Sigmoid colon (tissue), 6 donors: ENCODE measurements at regions not wholly inside any gene's neighbourhood (a gene's known extent, or its start where the extent isn't known, plus 50 kb on each side); places are given as distances from the start of the nearest gene placed in this dataset.
"Not testable (repeated sequence)": the region's sequence is repeated elsewhere in the genome, so short reads cannot be mapped to it uniquely, and the experiment has no call there.

ENCODE experiments used
- DNase-seq: peaks from one replicate; pipeline ENCODE4 v3.0.0-alpha.2; 2019
- H3K27ac ChIP-seq, 4 donors: fragments of 200-600 bp; sonication (generic); one replicate each; pipeline ENCODE4 v1.5.1; 2016 to 2019; ENCODE audit warnings: mild to moderate bottlenecking in 1 of 4
- H3K27me3 ChIP-seq, 3 donors: fragments of 200-600 bp; sonication (generic); one replicate each; pipeline ENCODE4 v1.5.1; 2019; ENCODE audit warnings: mild to moderate bottlenecking in 1 of 3
- H3K36me3 ChIP-seq, 4 donors: fragments of 200-600 bp; sonication (generic); one replicate each; pipeline ENCODE4 v1.5.1; 2016 to 2019
- H3K4me1 ChIP-seq, 4 donors: fragments of 200-600 bp; sonication (generic); one replicate each; pipeline ENCODE4 v1.5.1; 2017 to 2019
- H3K4me3 ChIP-seq, 4 donors: fragments of 200-600 bp; sonication (generic); one replicate each; pipeline ENCODE4 v1.5.1; 2017 to 2019; ENCODE audit warnings: mild to moderate bottlenecking in 2 of 4, moderate library complexity in 1 of 4
- H3K9me3 ChIP-seq, 4 donors: fragments of 200-600 bp in 3 of 4; sonication (generic) in 3 of 4; one replicate each; pipeline versions ENCODE4 v1.5.1 to v1.6.1; 2013 to 2019
- EP300 ChIP-seq, 4 donors: sonication (generic); formaldehyde crosslinking; IDR thresholded peaks; one replicate each; pipeline ENCODE4 v1.6.1; 2017; ENCODE audit warnings: antibody characterized with exemption in 4 of 4
- POLR2A ChIP-seq, 2 donors: fragments of 450-650 bp; IDR thresholded peaks; one replicate each; pipeline ENCODE4 v1.6.1; 2016; ENCODE audit warnings: antibody characterized with exemption in 2 of 2, mild to moderate bottlenecking in 2 of 2, moderate library complexity in 2 of 2
- POLR2AphosphoS5 ChIP-seq, 4 donors: sonication (generic); formaldehyde crosslinking; IDR thresholded peaks; one replicate each; pipeline ENCODE4 v1.6.1; 2017; ENCODE audit warnings: antibody characterized with exemption in 4 of 4
- WGBS, 2 donors: extraction: QIAGEN DNeasy Blood & Tissue Kit; methylation state at CpG; one replicate each; pipeline ENCODE4 v1.1.7; 2013; 5-methylcytosine and 5-hydroxymethylcytosine counted together
- intact Hi-C: fragments of 100-400 bp; cut with DNase I; formaldehyde crosslinking; loops from one replicate; pipeline ENCODE4 v1.15.1; 2023
- TF ChIP-seq, protein P1 (sequence below), 4 experiments: fragments of 450-650 bp in 3 of 4; fragments of 200-600 bp in 1 of 4; IDR thresholded peaks; one replicate each; pipeline ENCODE4 v1.5.1; 2016 to 2019; ENCODE audit warnings: antibody characterized with exemption in 4 of 4, mild to moderate bottlenecking in 3 of 4, moderate library complexity in 2 of 4
- donor health status: healthy with polysubstance abuse.
- donor health status: healthy.

DNA sequence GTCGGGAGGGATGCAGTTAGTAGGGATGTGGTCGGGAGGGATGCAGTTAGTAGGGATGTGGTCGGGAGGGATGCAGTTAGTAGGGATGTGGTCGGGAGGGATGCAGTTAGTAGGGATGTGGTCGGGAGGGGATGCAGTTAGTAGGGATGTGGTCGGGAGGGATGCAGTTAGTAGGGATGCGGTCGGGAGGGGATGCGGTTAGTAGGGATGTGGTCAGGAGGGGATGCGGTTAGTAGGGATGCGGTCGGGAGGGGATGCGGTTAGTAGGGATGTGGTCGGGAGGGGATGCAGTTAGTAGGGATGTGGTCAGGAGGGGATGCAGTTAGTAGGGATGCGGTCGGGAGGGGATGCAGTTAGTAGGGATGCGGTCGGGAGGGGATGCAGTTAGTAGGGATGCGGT is 96.2 kb downstream of the BDH1 start:
- DNase-seq, H3K9me3 ChIP-seq, H3K27me3 ChIP-seq, H3K36me3 ChIP-seq, H3K27ac ChIP-seq, H3K4me3 ChIP-seq: not testable (repeated sequence)
- 65 to 80% methylated on average over 19 of the region's 19 CpGs for WGBS, 2 donors
- H3K4me1 ChIP-seq, result peaks cover 0 to 11% (median 4%) of the 10 kb centered on the region in 4 donors
- intact Hi-C loops, result loop anchor here (5.0 to 10.0 kb wide), 3 partner anchors 82 to 202 kb away; no protein-coding TSS in a partner anchor

DNA sequence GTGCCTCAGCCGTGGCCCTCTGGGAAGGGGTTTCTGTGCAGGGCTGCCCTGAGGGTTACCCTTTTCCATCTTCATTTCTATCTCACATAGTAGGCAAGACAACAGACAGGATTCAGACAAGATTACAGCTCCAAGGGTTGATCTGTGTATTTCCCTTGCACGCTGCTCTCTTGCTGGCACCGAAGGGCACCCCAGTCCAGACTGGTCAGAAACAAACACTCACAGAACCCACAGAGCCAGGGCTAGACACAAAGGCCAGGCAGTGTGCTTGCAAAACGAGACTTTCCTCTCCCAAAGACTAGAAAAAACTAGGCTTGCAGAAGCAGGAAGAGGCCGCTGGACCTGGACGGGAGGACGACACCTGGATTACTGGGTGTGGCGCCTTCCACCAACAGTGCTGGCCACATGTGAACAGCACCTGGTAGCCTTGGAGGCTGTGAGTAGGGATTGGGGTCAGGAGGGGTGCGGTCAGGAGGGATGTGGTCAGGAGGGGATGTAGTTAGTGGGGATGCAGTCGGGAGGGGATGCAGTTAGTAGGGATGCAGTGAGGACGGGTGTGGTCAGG is 96.8 kb downstream of the BDH1 start:
- no peaks in the 10 kb centered on the region for H3K36me3 ChIP-seq
- no peak overlapping the region for H3K27ac ChIP-seq
- H3K9me3 ChIP-seq, result no peaks in the 10 kb centered on the region
- H3K4me1 ChIP-seq, result peaks cover 0 to 11% (median 4%) of the 10 kb centered on the region in 4 donors
- H3K27me3 ChIP-seq, result no peaks in the 10 kb centered on the region
- DNase-seq, result no peak
- 47 to 81% methylated on average over 10 of the region's 11 CpGs for WGBS, 2 donors
- intact Hi-C loops, result loop anchor here (5.0 to 10.0 kb wide), 3 partner anchors 82 to 202 kb away; no protein-coding TSS in a partner anchor
- TF ChIP-seq, protein P1, sequence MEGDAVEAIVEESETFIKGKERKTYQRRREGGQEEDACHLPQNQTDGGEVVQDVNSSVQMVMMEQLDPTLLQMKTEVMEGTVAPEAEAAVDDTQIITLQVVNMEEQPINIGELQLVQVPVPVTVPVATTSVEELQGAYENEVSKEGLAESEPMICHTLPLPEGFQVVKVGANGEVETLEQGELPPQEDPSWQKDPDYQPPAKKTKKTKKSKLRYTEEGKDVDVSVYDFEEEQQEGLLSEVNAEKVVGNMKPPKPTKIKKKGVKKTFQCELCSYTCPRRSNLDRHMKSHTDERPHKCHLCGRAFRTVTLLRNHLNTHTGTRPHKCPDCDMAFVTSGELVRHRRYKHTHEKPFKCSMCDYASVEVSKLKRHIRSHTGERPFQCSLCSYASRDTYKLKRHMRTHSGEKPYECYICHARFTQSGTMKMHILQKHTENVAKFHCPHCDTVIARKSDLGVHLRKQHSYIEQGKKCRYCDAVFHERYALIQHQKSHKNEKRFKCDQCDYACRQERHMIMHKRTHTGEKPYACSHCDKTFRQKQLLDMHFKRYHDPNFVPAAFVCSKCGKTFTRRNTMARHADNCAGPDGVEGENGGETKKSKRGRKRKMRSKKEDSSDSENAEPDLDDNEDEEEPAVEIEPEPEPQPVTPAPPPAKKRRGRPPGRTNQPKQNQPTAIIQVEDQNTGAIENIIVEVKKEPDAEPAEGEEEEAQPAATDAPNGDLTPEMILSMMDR (IDR thresholded peaks at IDR 0.05), result no peak
- TF ChIP-seq POLR2A (IDR thresholded peaks at IDR 0.05), result no peak
- no peak for TF ChIP-seq POLR2AphosphoS5 (IDR thresholded peaks at IDR 0.05)
- no peak for TF ChIP-seq EP300 (IDR thresholded peaks at IDR 0.05)
- H3K4me3 ChIP-seq, result no peak overlapping the region

DNA sequence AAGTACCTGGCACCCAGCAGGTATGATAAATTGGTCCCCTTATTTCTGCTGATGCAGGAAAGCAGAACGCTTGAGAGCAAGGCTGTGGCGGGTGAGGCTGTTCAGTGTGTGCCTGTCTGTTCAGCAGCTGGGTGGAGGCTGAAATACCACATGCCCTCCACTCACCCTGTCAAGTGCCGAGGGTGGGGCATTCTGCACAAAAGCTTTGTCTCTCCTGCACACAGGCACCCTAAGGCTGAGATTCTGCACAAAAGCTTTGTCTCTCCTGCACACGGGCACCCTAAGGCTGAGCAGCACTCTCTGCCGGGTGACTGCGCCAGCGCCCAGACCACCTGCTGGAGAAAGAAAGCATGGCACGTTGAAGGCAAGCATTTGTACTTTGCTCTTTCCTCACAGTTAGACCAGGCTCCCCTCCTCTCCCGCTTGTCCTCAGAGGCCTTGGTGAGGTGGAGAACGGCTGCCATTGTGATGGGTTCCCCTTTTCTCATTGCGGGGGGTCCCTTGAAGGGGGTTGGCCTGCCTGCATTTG is 97.5 kb downstream of the BDH1 start:
- Histone ChIP-seq H3K27ac (no peak overlapping the region), H3K9me3 (no peaks in the 10 kb centered on the region), H3K4me1 (peaks cover 0 to 11% (median 4%) of the 10 kb centered on the region in 4 donors), H3K27me3 (no peaks in the 10 kb centered on the region), H3K4me3 (no peak overlapping the region), H3K36me3 (no peaks in the 10 kb centered on the region)
- no peak for DNase-seq
- TF ChIP-seq, protein P1 (IDR thresholded peaks at IDR 0.05), result peak in 1 of 4 experiments; percentile 37
- no peak for TF ChIP-seq POLR2AphosphoS5 (IDR thresholded peaks at IDR 0.05)
- intact Hi-C loops, result loop anchor here (5.0 to 10.0 kb wide), 3 partner anchors 81 to 201 kb away; no protein-coding TSS in a partner anchor
- WGBS, 2 donors, result 16 to 55% methylated on average over 11 of the region's 11 CpGs

DNA sequence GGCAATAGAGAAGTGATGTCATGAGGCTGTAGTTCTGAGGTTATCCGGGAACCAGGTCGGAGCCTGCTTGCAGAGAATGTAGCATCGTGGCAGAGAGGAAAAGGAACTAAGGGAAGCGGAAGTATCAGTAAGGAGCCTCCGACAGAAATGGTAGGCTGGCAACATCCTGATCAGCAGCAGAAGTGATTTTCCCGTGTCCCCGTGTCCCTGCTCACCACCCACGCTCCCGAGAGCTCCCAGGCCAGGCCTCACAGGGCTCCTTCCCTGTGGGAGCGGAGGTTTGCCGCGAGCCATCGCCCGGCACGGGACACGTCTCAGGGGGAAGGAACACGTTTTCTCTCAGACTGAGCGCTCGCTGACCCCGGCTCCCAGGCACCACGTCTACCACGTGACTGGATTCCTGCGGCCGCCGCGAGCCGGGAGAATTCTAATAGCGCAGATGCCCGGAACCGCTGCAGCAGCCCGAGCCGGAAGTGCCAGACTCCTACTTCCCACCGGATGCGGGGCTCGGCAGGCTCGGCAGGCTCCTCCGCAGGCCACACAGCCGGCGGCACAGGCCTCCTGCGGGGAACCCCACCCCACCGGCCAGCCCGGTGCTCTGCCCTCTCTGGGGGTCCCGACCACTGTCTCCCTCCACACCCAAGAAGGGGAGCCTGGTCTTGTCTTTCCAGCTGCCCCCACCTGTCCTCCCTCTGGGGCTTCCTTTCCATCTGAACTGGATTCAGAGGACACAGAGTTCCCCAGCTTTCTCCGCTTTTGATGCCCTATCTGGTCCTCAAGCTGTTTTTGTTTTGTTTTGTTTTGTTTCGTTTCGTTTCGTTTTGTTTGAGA is 99.3 kb downstream of the BDH1 start:
- WGBS, 2 donors, result 7 to 8% methylated on average over 47 of the region's 47 CpGs

DNA sequence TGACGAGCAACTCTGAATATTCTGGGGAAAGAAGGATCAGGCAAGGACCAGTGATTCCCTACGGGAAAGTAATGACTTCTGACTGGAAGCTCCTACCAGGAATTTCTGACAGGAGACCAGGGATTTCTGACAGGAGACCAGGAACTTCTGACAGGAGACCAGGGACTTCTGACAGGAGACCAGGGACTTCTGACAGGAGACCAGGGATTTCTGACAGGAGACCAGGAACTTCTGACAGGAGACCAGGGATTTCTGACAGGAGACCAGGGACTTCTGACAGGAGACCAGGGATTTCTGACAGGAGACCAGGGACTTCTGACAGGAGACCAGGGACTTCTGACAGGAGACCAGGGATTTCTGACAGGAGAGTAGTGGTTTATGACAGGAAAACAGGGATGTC is 100.9 kb downstream of the BDH1 start:
- 80 to 84% methylated on average over 2 of the region's 2 CpGs for WGBS, 2 donors
- intact Hi-C loops, result loop anchor here (5.0 to 10.0 kb wide), 3 partner anchors 78 to 198 kb away; no protein-coding TSS in a partner anchor
- DNase-seq, result peak; percentile 29

More for the DNA sequence above, 99.3 kb downstream of the BDH1 start:
- Histone ChIP-seq H3K4me1 (peaks cover 0 to 11% (median 4%) of the 10 kb centered on the region in 4 donors), H3K4me3 (peak overlapping the region; percentile 43 to 59 (median 50)), H3K27ac (peak overlapping the region; percentile 50 to 79 (median 63)), H3K27me3 (no peaks in the 10 kb centered on the region), H3K9me3 (no peaks in the 10 kb centered on the region), H3K36me3 (no peaks in the 10 kb centered on the region)
- intact Hi-C loops, result loop anchor here (2.0 to 10.0 kb wide), 4 partner anchors 79 to 199 kb away; no protein-coding TSS in a partner anchor
- TF ChIP-seq POLR2AphosphoS5 (IDR thresholded peaks at IDR 0.05) (peak in 1 of 4 donors; percentile 55), POLR2A (IDR thresholded peaks at IDR 0.05) (no peak), EP300 (IDR thresholded peaks at IDR 0.05) (no peak)
- TF ChIP-seq, protein P1 (IDR thresholded peaks at IDR 0.05), result no peak
- DNase-seq, result peak; percentile 95

More for the DNA sequence above, 100.9 kb downstream of the BDH1 start:
- H3K4me1 ChIP-seq, result peaks cover 0 to 11% (median 4%) of the 10 kb centered on the region in 4 donors
- not testable (repeated sequence) for H3K27ac ChIP-seq, H3K36me3 ChIP-seq, H3K4me3 ChIP-seq, H3K9me3 ChIP-seq, H3K27me3 ChIP-seq
